ENCODE measurements at regions not wholly inside any gene's neighbourhood (a gene's known extent, or its start where the extent isn't known, plus 50 kb on each side); places are given as distances from the start of the nearest gene placed in this dataset.

GRCh38 chr16:9186061-9186460 lies 94.6 kb downstream of the HAPSTR1 start:
- TF ChIP-seq CTCF (IDR thresholded peaks at IDR 0.05) (no peak), POLR2A (IDR thresholded peaks at IDR 0.05) (no peak)
